HG03060 (cell line): ENCODE measurements at regions not wholly inside any gene's neighbourhood (a gene's known extent, or its start where the extent isn't known, plus 50 kb on each side); places are given as distances from the start of the nearest gene placed in this dataset.

Experiments
- ATAC-seq: cut with Tn5 transposase; IDR thresholded peaks from one replicate; pipeline ENCODE4 v1.9.1; 2021; ENCODE audit warnings: low read depth, moderate number of reproducible peaks; ENCODE audit not compliant: unreplicated experiment

DNA sequence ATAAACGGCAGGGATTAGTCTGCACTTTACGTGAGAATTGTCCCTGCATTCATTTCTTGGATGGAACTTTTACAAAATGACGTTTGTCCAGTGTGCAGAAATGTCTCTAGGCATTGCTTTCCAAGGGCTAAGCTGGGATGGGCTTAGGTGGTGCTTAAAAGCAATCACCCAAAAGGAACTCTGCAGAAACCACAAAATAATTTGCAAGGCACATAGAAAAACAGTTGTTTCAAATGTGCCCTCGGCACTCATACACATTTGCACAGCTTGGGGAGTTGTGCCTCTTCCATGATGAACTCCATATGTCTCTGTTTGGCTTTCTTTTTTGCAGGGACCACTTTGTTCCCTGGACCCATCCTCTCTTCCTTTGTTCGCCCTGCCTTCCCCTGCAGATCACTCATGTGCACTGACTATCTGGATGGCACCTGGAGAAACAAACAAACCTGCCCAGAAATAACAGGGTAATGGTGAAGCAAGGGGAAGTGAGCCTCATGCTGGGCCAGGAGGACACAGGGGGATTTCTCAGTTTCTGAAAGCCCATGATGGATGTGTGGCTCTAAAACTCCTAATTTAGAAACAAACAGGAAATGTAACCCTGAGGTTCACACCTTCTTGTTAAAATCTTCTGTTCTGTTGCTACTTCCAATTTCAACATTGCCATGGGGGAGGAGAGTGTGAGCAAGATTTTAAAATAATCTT lies 150.2 kb downstream of the SNX19 start:
- ATAC-seq: no peak

DNA sequence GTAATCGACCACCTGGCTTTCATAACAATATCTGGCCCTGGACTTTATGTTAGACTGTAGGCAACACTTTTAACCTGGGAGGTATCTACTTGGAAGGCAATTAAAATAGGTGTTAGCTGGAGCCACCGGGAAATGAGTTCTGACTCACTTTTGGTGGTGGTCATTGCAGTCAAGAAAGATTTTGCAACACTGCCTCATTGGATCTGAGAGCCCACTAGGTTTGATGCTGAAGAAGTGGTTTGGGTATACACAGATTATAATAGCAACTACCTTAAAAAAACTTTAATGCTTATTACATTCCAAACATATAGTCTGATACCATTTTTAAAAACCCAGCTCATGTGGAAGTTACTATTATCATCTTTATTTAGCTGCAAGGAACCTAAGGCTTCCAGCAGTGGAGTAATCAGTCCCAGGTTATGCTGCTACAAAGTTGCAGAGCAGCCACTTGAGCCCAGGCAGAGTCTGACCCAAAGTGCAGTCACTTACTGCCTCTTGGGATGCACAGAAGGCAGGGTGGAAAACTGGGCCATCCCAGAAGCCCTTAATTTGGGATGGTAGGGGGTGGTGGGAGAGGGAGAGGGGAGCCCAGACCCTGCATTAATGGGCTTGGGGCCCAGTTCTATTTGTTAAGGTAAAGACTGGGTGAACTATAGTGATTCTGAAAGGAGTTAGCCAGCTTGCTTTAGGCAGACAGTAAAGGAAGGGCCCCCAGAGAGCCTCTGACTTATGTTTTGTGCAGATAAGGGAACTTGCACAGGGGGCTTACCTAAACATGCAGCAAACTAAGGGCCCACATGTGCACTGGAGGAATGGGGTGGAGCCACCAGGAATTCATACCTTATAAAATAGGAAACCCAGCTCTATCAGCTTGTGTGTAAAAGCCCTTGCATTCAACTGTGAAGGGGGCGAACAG lies 149.4 kb downstream of the SNX19 start:
- no peak for ATAC-seq

DNA sequence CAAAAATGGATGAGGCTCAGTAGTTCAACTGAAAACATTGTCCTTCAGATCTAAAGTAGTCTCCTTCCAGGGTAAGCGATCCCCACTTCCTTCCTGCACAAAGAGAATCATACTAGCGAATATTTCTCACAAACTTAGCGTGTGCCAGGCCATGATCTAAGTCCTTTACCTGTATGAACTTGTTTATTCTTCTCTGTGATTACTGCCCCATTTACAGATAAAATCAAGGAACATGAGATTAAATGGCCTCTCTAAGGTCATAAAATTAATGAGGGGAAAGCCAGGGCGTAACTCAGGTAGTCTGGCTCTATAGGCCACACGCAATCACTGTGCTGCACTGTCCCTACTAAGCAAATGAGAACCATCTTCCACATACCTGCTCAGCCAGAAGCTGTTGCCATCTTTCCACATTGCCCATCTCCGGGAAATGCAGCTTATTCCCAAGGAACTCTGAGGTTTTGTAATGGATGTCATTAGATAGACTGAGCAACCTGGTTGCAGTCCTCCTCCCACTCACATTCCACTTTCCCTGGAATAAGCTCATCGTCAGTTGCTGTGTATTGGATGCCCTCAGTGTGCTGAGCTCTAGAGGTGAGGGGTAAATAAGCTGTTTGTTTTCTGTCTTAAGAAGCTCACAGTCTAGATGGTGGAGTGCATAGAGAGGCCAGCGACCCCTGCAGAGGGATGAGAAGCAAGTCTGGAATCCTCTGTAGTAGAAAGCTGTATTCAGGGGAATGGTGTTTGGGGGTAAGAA lies 146.3 kb downstream of the SNX19 start:
- no peak for ATAC-seq

DNA sequence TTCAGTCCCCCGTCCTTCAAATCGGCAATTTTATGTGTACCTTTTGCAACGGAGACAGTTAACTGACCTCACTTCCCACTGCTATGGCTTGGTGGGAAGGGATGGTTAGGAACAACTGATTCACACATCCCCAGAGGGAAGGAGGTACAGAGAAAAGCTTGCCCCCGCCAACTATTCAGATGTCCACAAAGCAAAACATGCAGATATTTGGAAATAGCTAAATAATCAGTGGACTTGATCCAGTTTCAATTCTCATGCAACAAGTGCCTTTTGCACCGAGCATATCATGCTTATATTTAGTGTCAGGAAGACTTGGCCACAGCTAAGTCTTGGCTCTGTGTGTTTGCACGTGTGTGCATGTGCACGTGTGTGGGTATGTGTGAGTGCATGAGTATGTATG lies 144.6 kb downstream of the SNX19 start:
- no peak for ATAC-seq

DNA sequence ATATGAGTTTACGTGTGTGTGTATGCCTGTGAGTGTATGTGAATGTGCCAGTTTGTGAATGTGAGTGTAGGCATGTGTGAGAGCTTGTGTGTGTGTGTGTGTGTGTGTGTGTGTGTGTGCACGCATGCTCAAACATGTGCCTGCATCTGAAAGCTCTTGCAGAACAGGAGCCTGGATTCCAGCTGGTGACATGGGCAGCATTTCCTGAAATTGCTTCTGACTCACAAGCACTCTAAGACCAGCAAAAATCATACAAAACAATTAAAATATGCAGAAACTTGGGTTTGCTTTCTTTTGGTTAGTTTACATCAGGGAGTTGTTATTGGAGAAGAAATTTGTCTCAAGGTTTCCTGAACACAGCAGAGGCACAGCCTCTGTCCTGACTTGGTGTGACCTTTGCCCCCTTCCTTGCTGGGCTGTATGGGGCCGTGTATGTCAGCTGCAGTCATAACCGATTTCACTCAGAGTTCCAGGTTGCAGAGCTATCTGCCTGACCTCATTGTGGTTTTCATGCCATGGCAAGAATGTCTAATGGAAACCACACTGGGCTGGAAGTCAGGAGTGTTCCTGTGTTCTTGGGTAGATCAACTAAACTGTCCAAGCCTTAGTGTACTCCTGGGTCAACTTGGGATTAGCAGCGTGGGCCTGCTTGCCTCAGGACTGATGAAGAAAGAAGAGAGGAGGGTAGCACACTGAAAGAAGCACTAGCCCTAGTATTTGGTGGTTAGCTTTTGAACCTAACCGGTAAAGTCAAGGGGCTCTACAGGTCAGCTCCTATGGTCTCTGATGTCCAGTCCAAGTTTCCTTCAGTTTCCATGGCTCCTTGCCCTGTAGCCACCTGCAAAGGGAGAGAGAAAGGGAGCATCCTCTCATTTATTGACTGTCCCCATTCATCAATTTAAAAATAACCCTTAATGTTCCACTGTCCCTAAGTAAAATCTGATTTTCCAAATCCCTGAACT lies 143.7 kb downstream of the SNX19 start:
- ATAC-seq: no peak

DNA sequence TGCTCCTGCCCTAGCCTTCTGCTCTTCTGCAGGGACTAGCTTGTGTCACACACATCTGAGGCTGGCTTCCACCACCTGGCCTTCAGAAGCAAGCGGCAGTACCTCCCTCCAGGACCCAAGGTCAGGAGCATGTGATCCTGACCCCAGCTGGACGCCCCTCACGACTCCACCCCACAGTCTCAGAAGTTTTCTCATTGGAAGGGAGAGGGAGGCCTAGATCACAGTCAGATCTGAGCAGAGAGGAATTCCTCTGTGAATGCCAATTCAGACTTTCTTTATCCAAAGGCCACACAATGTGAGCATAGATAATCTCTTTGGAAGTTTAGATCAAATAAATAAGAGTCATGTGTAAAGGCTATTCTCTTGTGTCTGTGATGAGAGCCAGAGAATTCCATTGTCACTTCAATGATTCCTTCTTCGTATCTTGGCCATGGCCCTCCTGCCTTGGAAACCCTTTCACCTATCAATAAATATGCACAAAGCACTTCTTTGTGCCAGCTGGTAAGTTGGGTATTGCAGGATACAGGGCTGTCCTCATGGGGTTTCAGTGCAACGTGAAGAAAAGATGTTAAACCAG lies 142.9 kb downstream of the SNX19 start:
- ATAC-seq: no peak

DNA sequence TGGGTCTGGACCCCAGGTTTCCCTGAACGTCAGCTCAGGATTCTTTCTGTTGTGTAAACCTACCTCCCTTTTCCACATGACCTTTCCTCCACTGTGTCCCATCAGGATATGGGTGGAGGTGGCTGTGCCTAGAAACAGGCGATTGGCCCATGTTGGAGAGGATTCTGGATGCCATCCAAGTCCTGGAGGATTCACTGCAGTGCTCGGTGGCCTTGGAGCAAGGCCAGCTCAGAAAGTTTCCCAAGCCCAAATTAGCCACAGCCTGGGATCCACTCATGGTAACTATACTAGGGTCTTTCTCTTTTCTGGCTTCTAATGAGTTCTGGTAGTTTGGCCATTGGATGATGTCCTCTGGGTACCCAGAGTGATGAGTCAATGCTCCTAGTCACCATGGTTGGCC lies 141.6 kb downstream of the SNX19 start:
- no peak for ATAC-seq

DNA sequence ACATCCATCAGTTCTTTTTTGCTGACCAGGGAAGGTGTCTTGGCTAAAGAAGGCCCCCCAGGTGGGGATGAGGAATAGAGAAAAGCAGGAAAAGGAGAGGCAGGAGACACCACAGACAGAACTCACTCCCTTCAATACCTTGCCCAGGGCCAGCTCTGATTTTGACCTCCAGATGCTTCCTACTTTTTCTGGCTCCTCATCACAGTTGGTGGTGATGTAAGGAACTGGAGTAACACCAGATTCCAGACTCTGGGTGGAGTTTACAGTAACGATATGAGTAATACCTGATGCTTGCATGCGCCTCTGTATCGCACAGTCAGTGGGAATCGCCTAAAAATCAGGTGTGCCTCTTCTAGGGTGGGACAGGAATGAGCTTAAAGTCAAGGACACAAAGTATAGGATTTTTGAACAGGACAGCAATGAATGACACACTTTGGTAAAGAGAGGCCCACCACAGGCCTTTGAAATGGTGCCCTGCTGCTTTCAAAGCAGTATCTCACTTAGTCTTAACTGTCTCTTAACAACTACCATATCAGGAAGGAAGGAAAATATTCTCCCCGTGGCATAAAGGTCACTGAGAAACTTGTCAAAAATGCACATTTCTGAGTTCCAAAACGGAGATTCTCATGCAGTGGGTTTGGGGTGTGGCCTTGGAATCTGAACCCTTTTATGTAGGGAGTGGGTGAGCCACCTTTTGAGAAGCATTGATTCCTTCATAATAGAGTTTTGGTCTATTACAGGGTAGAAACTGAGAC lies 140.8 kb downstream of the SNX19 start:
- ATAC-seq: no peak

DNA sequence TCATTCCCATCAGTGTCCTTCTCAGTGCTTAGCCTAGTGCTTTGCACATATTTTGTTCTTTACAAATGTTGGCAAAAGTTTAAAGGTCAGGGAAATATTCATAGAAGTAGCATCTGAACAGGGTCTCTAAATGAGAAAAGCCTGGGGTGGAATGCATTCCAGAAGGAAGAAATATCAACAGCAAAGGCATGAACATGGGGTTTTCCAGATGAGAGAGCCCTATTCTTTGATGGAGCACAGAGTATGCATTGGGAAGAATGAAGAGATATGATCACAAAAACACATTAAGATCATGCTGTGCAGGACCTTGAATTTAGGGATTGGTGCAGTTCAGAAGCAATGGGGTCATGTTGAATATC lies 140.2 kb downstream of the SNX19 start:
- ATAC-seq: no peak

DNA sequence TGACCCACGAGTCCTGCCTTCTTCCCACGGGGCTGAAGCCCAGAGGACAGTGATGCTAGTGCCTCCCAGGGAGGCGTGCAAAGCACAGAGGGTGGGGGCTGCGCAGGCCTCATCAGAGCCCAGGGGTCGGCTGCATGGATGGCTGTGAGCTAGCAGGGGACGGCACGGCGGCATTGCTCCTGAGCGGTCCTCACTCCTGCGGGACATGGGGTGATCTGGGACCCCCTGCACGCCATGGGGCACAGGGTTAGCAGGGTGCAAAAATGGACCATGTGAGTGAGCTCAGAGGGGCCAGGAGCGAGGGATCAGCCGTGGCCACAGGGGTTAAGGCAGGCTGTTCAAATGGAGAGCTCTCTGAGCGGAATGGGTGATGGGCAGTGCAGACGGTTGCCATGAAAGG lies 138.3 kb downstream of the SNX19 start:
- ATAC-seq: no peak

DNA sequence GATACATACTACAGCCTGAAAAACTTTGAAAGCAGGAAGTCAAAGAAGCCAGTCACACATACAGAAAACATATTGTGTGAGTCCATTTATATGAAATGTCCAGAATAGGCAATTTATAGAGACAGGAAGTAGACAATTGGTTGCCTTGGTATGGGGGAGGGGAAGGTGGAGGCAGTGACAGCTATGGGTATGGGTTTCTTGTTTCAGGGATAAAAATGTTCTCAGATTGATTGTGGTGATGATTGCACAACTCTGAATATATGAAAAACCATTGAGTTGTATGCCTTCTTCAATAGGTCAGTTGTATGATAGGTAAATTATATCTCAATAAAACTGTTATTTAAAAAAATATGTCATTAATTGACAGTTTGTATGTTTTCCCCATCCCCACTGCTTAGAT lies 137.6 kb downstream of the SNX19 start:
- ATAC-seq: no peak

DNA sequence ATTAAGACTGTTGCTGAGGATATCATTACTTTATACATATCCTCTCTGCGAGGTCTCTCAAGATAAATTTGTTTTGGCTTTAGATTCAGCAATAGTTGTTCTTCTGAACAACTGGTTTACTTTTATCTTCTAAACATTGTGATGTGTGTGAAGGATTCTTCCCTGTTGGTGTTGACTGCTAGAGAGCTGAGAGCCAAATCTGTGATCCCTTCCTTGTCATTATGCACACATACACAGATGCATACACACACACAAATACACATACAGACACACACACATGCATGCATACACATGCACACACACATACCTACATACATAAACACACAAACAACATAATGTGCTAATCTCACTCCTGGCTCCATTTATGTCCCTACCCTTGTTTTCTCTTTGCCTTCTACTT lies 137.0 kb downstream of the SNX19 start:
- ATAC-seq: no peak

DNA sequence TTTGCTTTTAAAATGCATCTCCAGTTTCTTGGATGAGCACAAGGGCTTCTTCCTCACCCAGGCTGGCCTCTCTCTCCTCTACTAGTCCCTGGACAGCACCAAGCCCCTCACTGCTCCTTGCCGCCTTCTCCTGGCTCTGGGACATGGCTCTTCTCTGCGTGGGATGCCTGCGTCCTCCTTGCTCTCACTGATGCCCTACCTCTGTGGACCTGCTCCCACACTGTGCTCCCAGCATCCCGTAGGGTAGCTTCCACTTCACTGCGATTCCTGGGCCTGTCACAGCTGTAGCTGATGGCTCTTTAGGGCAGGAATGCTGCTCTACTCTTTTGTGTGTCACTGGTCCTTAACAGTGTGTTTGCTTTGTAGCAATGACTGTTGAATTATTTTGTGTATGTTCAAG lies 136.3 kb downstream of the SNX19 start:
- no peak for ATAC-seq

DNA sequence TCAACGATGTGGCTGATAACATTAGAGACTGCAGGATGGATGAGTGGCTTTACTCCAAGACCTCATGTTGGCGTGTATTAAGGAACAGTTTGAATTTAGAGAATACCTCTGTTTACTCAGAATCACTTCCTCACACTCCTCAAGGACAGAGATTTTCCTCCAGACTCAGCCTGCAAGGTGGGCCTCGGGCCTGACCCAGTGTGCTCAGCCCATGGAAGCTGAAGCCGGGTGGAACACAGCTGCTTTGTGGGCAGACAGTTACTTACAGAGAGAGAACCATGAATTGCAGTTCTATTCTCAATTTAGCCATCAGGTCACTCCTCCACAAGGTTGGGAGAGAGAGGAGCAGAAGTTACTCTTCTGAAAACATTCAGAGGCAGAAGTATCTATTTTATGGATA lies 135.8 kb downstream of the SNX19 start:
- ATAC-seq: no peak

DNA sequence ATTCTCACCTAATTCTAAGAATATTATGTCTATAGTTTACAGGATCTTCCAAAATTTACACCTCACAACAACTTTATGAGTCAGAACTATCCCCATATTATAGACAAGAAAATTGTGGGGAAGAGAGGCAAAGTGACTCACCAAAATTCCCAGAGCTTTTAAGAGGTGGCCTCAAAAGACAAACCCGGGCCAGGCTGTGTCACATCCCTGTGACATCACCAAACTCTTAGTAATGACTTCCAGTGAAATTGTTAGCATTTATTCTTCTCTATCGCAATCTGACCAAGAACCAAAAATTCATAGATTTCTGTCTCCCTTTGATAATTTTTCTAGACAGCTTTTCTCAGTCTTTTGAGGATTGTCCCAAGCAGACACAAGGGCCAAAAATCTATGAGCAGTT lies 134.3 kb downstream of the SNX19 start:
- no peak for ATAC-seq

DNA sequence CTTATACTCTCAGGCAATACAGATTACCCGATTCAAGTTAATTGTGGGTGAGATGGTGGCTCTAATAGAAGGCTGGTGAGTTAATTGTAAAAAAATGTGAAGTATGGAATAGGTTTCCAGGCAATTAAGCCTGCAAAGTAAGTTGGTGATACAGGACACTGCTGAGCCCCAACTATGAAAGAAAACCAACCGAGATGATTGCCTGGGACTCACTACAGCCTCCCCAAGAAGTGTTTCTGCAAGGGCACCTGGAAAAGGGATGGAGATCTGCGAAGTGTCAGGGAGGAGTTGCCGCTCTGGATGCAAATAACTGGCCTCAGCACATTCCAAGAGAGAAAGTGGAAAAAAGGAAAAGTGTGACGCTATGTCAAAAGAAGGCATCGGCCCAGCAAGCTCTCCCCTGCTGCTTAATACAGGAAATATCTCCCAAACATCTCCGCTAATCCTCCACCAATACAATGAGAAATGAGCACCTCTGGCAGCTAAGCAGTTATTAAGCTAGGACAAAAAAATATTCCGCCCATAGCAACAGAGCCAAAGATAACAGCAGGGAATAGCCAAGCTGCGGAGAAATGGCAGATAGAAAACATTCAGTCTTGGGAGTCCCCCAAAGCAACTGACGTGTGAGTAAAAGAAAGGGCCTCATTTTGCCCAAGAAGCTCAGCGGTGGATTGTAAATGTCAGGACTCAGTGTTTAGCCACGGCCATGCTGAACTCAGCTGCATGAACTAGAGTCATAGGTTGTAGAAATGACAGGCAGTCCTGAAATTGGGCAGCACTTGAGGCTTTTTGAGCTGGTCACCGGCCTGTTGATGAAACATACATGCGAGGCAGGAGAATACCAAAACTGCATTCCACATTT lies 133.7 kb downstream of the SNX19 start:
- no peak for ATAC-seq

DNA sequence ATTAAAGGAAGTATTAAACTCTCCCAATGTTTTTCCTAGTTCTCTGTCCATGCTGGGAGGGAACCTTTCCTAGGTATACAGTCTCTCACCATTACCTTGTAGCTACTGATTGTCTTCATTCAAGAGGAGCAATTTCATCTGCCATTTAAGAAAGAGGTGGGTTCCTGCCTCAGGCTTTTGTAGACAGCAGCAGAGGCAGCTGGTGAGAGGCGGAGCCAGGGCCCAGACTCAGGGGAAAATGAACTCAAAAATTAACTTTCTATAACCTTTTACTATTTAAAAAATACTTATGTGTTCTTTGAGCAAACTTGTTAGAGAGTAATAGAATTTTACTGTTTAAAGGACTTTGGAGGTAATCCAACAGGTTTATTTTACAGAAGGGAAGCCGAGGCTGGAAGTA lies 133.0 kb downstream of the SNX19 start:
- no peak for ATAC-seq

DNA sequence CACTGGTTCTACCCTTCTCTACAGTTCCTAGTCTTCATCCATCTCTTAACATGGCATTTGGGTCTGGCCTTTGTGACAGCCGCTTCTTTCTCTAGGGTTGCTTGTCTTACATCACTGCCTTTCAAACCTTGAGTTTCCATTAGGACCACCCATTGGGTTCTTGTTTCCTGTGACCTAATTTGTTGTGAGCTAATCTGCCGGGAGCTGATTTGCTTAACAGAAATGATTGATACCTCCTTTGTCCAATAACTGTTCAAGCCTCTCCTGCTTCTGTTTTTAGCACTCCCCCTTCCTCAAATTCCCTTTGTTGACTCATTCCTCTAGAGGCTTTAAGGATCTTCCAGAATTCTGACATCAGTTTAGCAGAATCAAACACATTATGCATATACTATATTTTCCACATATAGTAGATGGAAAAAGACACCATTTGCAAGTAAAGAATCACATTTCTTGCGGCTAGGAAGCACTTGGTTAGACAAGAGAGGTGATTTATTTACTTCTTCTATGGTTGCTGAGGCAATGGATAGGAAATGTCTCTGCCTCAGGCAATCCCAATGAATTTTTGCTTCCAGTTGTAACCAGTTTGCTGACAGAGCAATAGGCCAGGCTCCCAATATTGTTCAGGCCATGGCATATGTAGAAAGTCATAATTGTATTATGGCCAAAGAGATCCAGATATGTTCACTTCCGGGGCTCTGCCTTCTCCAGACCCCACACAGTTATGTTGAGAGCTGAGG lies 130.7 kb downstream of the SNX19 start:
- no peak for ATAC-seq
